ENCODE measurements at regions not wholly inside any gene's neighbourhood (a gene's known extent, or its start where the extent isn't known, plus 50 kb on each side); places are given as distances from the start of the nearest gene placed in this dataset.

GRCh38 chr12:27894309-27894708 is 78.2 kb downstream of the PTHLH start:
- TF ChIP-seq CTCF (IDR thresholded peaks at IDR 0.05) (no peak), POLR2AphosphoS5 (IDR thresholded peaks at IDR 0.05) (no peak), POLR2A (IDR thresholded peaks at IDR 0.05) (no peak)
